Motor neuron (in vitro differentiated cells): ENCODE measurements at regions not wholly inside any gene's neighbourhood (a gene's known extent, or its start where the extent isn't known, plus 50 kb on each side); places are given as distances from the start of the nearest gene placed in this dataset.

Experiments
- ATAC-seq, 8 experiments: fragments of 200-7000 bp; cut with Tn5 transposase; replicated peaks in 6 of 8; 2 replicates each; pipeline ENCODE4 v1.8.0; 2021; ENCODE audit warnings: mild to moderate bottlenecking in 8 of 8, moderate library complexity in 8 of 8
- H3K27ac ChIP-seq, 2 donors: fragments of 250-450 bp; sonication (Bioruptor Pico); 2 replicates each; pipeline ENCODE4 v1.9.0; 2021; ENCODE audit warnings: antibody characterized with exemption in 2 of 2, mild to moderate bottlenecking in 2 of 2, moderate library complexity in 1 of 2
- H3K4me1 ChIP-seq, 2 donors: fragments of 250-450 bp; sonication (Bioruptor Pico); replicated peaks in 1 of 2; 2 replicates each; pipeline ENCODE4 v1.6.1; 2021; ENCODE audit warnings: antibody characterized with exemption in 2 of 2, mild to moderate bottlenecking in 2 of 2, moderate library complexity in 1 of 2
- H3K4me3 ChIP-seq, 5 donors: fragments of 250-450 bp; sonication (Bioruptor Pico); 2 replicates each; pipeline ENCODE4 v1.9.0; 2021; ENCODE audit warnings: antibody characterized with exemption in 5 of 5, mild to moderate bottlenecking in 5 of 5, moderate library complexity in 4 of 5
- WGBS, 10 experiments: fragments of 450-650 bp; shearing (Covaris generic); methylation state at CpG; one replicate each; pipeline ENCODE4 v1.0.0; 2022; 5-methylcytosine and 5-hydroxymethylcytosine counted together
- in situ Hi-C, 9 experiments: fragments of 400-800 bp; cut with MboI; loops; one replicate each; pipeline ENCODE4 v1.15.0; 2021; ENCODE audit warnings: low sequenced_read_pairs in 9 of 9, low pct_unique_long_range_greater_than_20kb in 2 of 9; ENCODE audit not compliant: unreplicated experiment in 9 of 9

GRCh38 chr2:196256585-196256984 lies 85.2 kb upstream of the STK17B start:
- ATAC-seq = no peak
- 80 to 100% (median 86%) methylated on average over 1 of the region's 1 CpG; no CpG with 5 or more reads in 3 of the 10 experiments for WGBS, 10 experiments
- H3K27ac ChIP-seq = no peak overlapping the region
- H3K4me1 ChIP-seq = no peaks in the 10 kb centered on the region
- in situ Hi-C loops = no loop called here
- H3K4me3 ChIP-seq = no peak overlapping the region

- in situ Hi-C loops = no loop called here
- 60 to 100% (median 89%) methylated on average over 1 to 3 of the region's 3 CpGs; no CpG with 5 or more reads in 1 of the 10 experiments for WGBS, 10 experiments
- no peak for ATAC-seq
- Histone ChIP-seq H3K4me1 (no peaks in the 10 kb centered on the region), H3K4me3 (no peak overlapping the region), H3K27ac (no peak overlapping the region)
Observed at GRCh38 chr2:196257086-196257485, 85.7 kb upstream of the STK17B start.

GRCh38 chr2:196258407-196258806 lies 87.0 kb upstream of the STK17B start:
- H3K27ac ChIP-seq = no peak overlapping the region
- in situ Hi-C loops = no loop called here
- no peak for ATAC-seq
- H3K4me1 ChIP-seq = no peaks in the 10 kb centered on the region
- no peak overlapping the region for H3K4me3 ChIP-seq

GRCh38 chr2:196259507-196260481 lies 88.4 kb upstream of the STK17B start:
- WGBS, 10 experiments = 43 to 94% (median 78%) methylated on average over 1 to 7 of the region's 7 CpGs; no CpG with 5 or more reads in 1 of the 10 experiments
- in situ Hi-C loops = no loop called here
- no peaks in the 10 kb centered on the region for H3K4me1 ChIP-seq

GRCh38 chr2:196260546-196260945 lies 89.2 kb upstream of the STK17B start:
- Histone ChIP-seq H3K4me3 (no peak overlapping the region), H3K27ac (no peak overlapping the region), H3K4me1 (no peaks in the 10 kb centered on the region)
- in situ Hi-C loops = no loop called here
- 60 to 96% (median 80%) methylated on average over 1 to 5 of the region's 5 CpGs for WGBS, 10 experiments
- ATAC-seq = peak in 1 of 8 experiments; percentile 8

More at GRCh38 chr2:196259507-196260481, 88.4 kb upstream of the STK17B start:
- H3K4me3 ChIP-seq = no peak overlapping the region
- no peak overlapping the region for H3K27ac ChIP-seq
- ATAC-seq = peak in 1 of 8 experiments; percentile 25

GRCh38 chr2:196262606-196263005 lies 91.2 kb upstream of the STK17B start:
- in situ Hi-C loops = no loop called here
- Histone ChIP-seq H3K27ac (no peak overlapping the region), H3K4me1 (no peaks in the 10 kb centered on the region), H3K4me3 (no peak overlapping the region)
- WGBS, 10 experiments = 79 to 97% (median 90%) methylated on average over 2 to 9 of the region's 9 CpGs
- no peak for ATAC-seq

- in situ Hi-C loops = no loop called here
- Histone ChIP-seq H3K4me3 (no peak overlapping the region), H3K27ac (no peak overlapping the region), H3K4me1 (no peaks in the 10 kb centered on the region)
- 40 to 100% (median 84%) methylated on average over 1 to 7 of the region's 8 CpGs; no CpG with 5 or more reads in 1 of the 10 experiments for WGBS, 10 experiments
- ATAC-seq = peak in 2 of 8 experiments; percentile 18
Observed at GRCh38 chr2:196263181-196263747, 91.9 kb upstream of the STK17B start.

GRCh38 chr2:196266351-196266750 lies 95.0 kb upstream of the STK17B start:
- ATAC-seq = no peak

GRCh38 chr2:196266855-196267254 lies 95.5 kb upstream of the STK17B start:
- no peak overlapping the region for H3K4me3 ChIP-seq
- no peak for ATAC-seq
- H3K27ac ChIP-seq = no peak overlapping the region
- no peaks in the 10 kb centered on the region for H3K4me1 ChIP-seq
- in situ Hi-C loops = no loop called here

More at GRCh38 chr2:196266351-196266750, 95.0 kb upstream of the STK17B start:
- Histone ChIP-seq H3K4me3 (no peak overlapping the region), H3K4me1 (no peaks in the 10 kb centered on the region), H3K27ac (no peak overlapping the region)
- in situ Hi-C loops = no loop called here

GRCh38 chr2:196268025-196268424 lies 96.6 kb upstream of the STK17B start:
- Histone ChIP-seq H3K4me1 (no peaks in the 10 kb centered on the region), H3K27ac (no peak overlapping the region), H3K4me3 (no peak overlapping the region)
- in situ Hi-C loops = no loop called here
- WGBS, 10 experiments = 78 to 100% (median 85%) methylated on average over 1 of the region's 1 CpG; no CpG with 5 or more reads in 2 of the 10 experiments
- ATAC-seq = no peak

- Histone ChIP-seq H3K27ac (no peak overlapping the region), H3K4me3 (no peak overlapping the region), H3K4me1 (no peaks in the 10 kb centered on the region)
- ATAC-seq = peak in 1 of 8 experiments; percentile 43
- WGBS, 10 experiments = 27 to 100% (median 83%) methylated on average over 3 to 7 of the region's 8 CpGs; no CpG with 5 or more reads in 2 of the 10 experiments
- in situ Hi-C loops = no loop called here
Observed at GRCh38 chr2:196268538-196269338, 97.4 kb upstream of the STK17B start.

GRCh38 chr2:196271795-196272194 lies 100.4 kb upstream of the STK17B start:
- no peak for ATAC-seq

GRCh38 chr2:196274387-196274809 lies 103.0 kb upstream of the STK17B start:
- WGBS, 10 experiments = 67 to 100% (median 71%) methylated on average over 1 of the region's 1 CpG; no CpG with 5 or more reads in 7 of the 10 experiments
- ATAC-seq = peak in 4 of 8 experiments; percentile 18 to 77 (median 40)
- in situ Hi-C loops = loop anchor here in 1 of 9 experiments (10.0 kb wide), 1 partner anchor 200 kb away; no protein-coding TSS in a partner anchor
- peaks cover 14 to 16% of the 10 kb centered on the region in 2 donors for H3K4me1 ChIP-seq
- H3K4me3 ChIP-seq = no peak overlapping the region
- no peak overlapping the region for H3K27ac ChIP-seq

More at GRCh38 chr2:196271795-196272194, 100.4 kb upstream of the STK17B start:
- in situ Hi-C loops = loop anchor here in 1 of 9 experiments (10.0 kb wide), 1 partner anchor 197 kb away; no protein-coding TSS in a partner anchor
- H3K4me3 ChIP-seq = no peak overlapping the region
- 70 to 100% (median 85%) methylated on average over 1 to 3 of the region's 3 CpGs; no CpG with 5 or more reads in 1 of the 10 experiments for WGBS, 10 experiments
- no peak overlapping the region for H3K27ac ChIP-seq
- H3K4me1 ChIP-seq = peaks cover 14 to 15% of the 10 kb centered on the region in 2 donors
